Rectal smooth muscle tissue (tissue), 1 donor: ENCODE measurements at regions not wholly inside any gene's neighbourhood (a gene's known extent, or its start where the extent isn't known, plus 50 kb on each side); places are given as distances from the start of the nearest gene placed in this dataset.

Experiments used
- H3K27ac ChIP-seq: one replicate; pipeline ENCODE4 v1.7.0; 2013; ENCODE audit warnings: low read depth, low read length, inconsistent platforms
- H3K27me3 ChIP-seq: one replicate; pipeline ENCODE4 v1.7.0; 2013; ENCODE audit warnings: low read length; ENCODE audit not compliant: control insufficient read depth, insufficient read depth
- H3K36me3 ChIP-seq: one replicate; pipeline ENCODE4 v1.7.0; 2013; ENCODE audit warnings: low read length; ENCODE audit not compliant: control insufficient read depth, insufficient read depth
- H3K4me1 ChIP-seq: one replicate; pipeline ENCODE4 v1.7.0; 2013; ENCODE audit warnings: low read length; ENCODE audit not compliant: control insufficient read depth, insufficient read depth
- H3K4me3 ChIP-seq: one replicate; pipeline ENCODE4 v1.7.0; 2013; ENCODE audit warnings: low read length
- H3K9ac ChIP-seq: one replicate; pipeline ENCODE4 v1.7.0; 2013; ENCODE audit warnings: low read length

- Histone ChIP-seq H3K4me1 (no peaks in the 10 kb centered on the region), H3K27me3 (no peaks in the 10 kb centered on the region), H3K36me3 (no peaks in the 10 kb centered on the region), H3K27ac (no peak overlapping the region), H3K9ac (no peak overlapping the region), H3K4me3 (no peak overlapping the region)
Measured at GRCh38 chr10:2011106-2011716, 273.9 kb upstream of the ADARB2 start.

- Histone ChIP-seq H3K4me1 (no peaks in the 10 kb centered on the region), H3K9ac (no peak overlapping the region), H3K36me3 (no peaks in the 10 kb centered on the region)
Measured at GRCh38 chr10:2005546-2005945, 268.2 kb upstream of the ADARB2 start.

GRCh38 chr10:1992930-1993329 lies 255.6 kb upstream of the ADARB2 start:
- H3K9ac ChIP-seq = no peak overlapping the region
- no peaks in the 10 kb centered on the region for H3K36me3 ChIP-seq
- no peaks in the 10 kb centered on the region for H3K4me1 ChIP-seq
- no peak overlapping the region for H3K27ac ChIP-seq
- no peak overlapping the region for H3K4me3 ChIP-seq
- no peaks in the 10 kb centered on the region for H3K27me3 ChIP-seq

More at GRCh38 chr10:2005546-2005945, 268.2 kb upstream of the ADARB2 start:
- no peaks in the 10 kb centered on the region for H3K27me3 ChIP-seq
- H3K4me3 ChIP-seq = no peak overlapping the region
- no peak overlapping the region for H3K27ac ChIP-seq

GRCh38 chr10:1989090-1989489 lies 251.8 kb upstream of the ADARB2 start:
- no peaks in the 10 kb centered on the region for H3K27me3 ChIP-seq
- H3K4me1 ChIP-seq = no peaks in the 10 kb centered on the region
- no peak overlapping the region for H3K4me3 ChIP-seq
- H3K9ac ChIP-seq = no peak overlapping the region
- H3K36me3 ChIP-seq = no peaks in the 10 kb centered on the region
- H3K27ac ChIP-seq = no peak overlapping the region

- no peaks in the 10 kb centered on the region for H3K4me1 ChIP-seq
- H3K36me3 ChIP-seq = no peaks in the 10 kb centered on the region
- no peak overlapping the region for H3K27ac ChIP-seq
- H3K4me3 ChIP-seq = no peak overlapping the region
- H3K27me3 ChIP-seq = no peaks in the 10 kb centered on the region
- H3K9ac ChIP-seq = no peak overlapping the region
Measured at GRCh38 chr10:1981976-1982375, 244.7 kb upstream of the ADARB2 start.

- Histone ChIP-seq H3K27ac (no peak overlapping the region), H3K4me1 (no peaks in the 10 kb centered on the region), H3K27me3 (no peaks in the 10 kb centered on the region), H3K36me3 (no peaks in the 10 kb centered on the region), H3K4me3 (no peak overlapping the region), H3K9ac (no peak overlapping the region)
Measured at GRCh38 chr10:1980459-1980858, 243.1 kb upstream of the ADARB2 start.

GRCh38 chr10:1978584-1978983 lies 241.3 kb upstream of the ADARB2 start:
- Histone ChIP-seq H3K4me3 (no peak overlapping the region), H3K27ac (no peak overlapping the region), H3K27me3 (no peaks in the 10 kb centered on the region), H3K36me3 (no peaks in the 10 kb centered on the region), H3K9ac (no peak overlapping the region), H3K4me1 (no peaks in the 10 kb centered on the region)

GRCh38 chr10:1977461-1977860 lies 240.1 kb upstream of the ADARB2 start:
- Histone ChIP-seq H3K9ac (no peak overlapping the region), H3K27ac (no peak overlapping the region), H3K4me1 (no peaks in the 10 kb centered on the region), H3K4me3 (no peak overlapping the region), H3K27me3 (no peaks in the 10 kb centered on the region), H3K36me3 (no peaks in the 10 kb centered on the region)

GRCh38 chr10:1972406-1972805 lies 235.1 kb upstream of the ADARB2 start:
- H3K27ac ChIP-seq = no peak overlapping the region
- H3K4me3 ChIP-seq = no peak overlapping the region
- no peaks in the 10 kb centered on the region for H3K27me3 ChIP-seq
- no peaks in the 10 kb centered on the region for H3K36me3 ChIP-seq
- H3K4me1 ChIP-seq = no peaks in the 10 kb centered on the region
- H3K9ac ChIP-seq = no peak overlapping the region

GRCh38 chr10:1968257-1969033 lies 231.1 kb upstream of the ADARB2 start:
- H3K9ac ChIP-seq = no peak overlapping the region
- H3K4me1 ChIP-seq = no peaks in the 10 kb centered on the region
- H3K4me3 ChIP-seq = no peak overlapping the region
- H3K27me3 ChIP-seq = no peaks in the 10 kb centered on the region
- H3K27ac ChIP-seq = no peak overlapping the region
- no peaks in the 10 kb centered on the region for H3K36me3 ChIP-seq

- Histone ChIP-seq H3K36me3 (no peaks in the 10 kb centered on the region), H3K4me1 (no peaks in the 10 kb centered on the region), H3K27me3 (no peaks in the 10 kb centered on the region), H3K9ac (no peak overlapping the region), H3K4me3 (no peak overlapping the region), H3K27ac (no peak overlapping the region)
Measured at GRCh38 chr10:1966712-1967376, 229.5 kb upstream of the ADARB2 start.

- no peak overlapping the region for H3K27ac ChIP-seq
- no peak overlapping the region for H3K4me3 ChIP-seq
- H3K9ac ChIP-seq = no peak overlapping the region
- H3K27me3 ChIP-seq = no peaks in the 10 kb centered on the region
- no peaks in the 10 kb centered on the region for H3K4me1 ChIP-seq
- H3K36me3 ChIP-seq = no peaks in the 10 kb centered on the region
Measured at GRCh38 chr10:1964476-1964875, 227.2 kb upstream of the ADARB2 start.
